ENCODE measurements at regions not wholly inside any gene's neighbourhood (a gene's known extent, or its start where the extent isn't known, plus 50 kb on each side); places are given as distances from the start of the nearest gene placed in this dataset.
"Not testable (repeated sequence)": the region's sequence is repeated elsewhere in the genome, so short reads cannot be mapped to it uniquely, and the experiment has no call there.

GRCh38 chr9:87338088-87338989, 159.3 kb upstream of the DAPK1 start:
- no peak for DNase-seq

GRCh38 chr9:87340391-87340790, 157.3 kb upstream of the DAPK1 start:
- peak; percentile 7 for DNase-seq

GRCh38 chr9:87342743-87343142, 154.9 kb upstream of the DAPK1 start:
- DNase-seq, result no peak

- no peak for DNase-seq
These were observed 153.7 kb upstream of the DAPK1 start for GRCh38 chr9:87343816-87344430.

- DNase-seq, result no peak
These were observed 151.5 kb upstream of the DAPK1 start for GRCh38 chr9:87346061-87346665.

- no peak for DNase-seq
These were observed 146.8 kb upstream of the DAPK1 start for GRCh38 chr9:87350915-87351314.

- no peak for DNase-seq
These were observed 144.4 kb upstream of the DAPK1 start for GRCh38 chr9:87353301-87353700.

GRCh38 chr9:87354147-87354546, 143.5 kb upstream of the DAPK1 start:
- DNase-seq, result no peak

- no peak for DNase-seq
These were observed 140.1 kb upstream of the DAPK1 start for GRCh38 chr9:87357600-87357999.

GRCh38 chr9:87359264-87359663, 138.4 kb upstream of the DAPK1 start:
- no peak for DNase-seq

GRCh38 chr9:87359958-87360601, 137.6 kb upstream of the DAPK1 start:
- DNase-seq, result no peak

GRCh38 chr9:87370049-87370685, 127.5 kb upstream of the DAPK1 start:
- no peak for DNase-seq

GRCh38 chr9:87371795-87372355, 125.8 kb upstream of the DAPK1 start:
- DNase-seq, result no peak

GRCh38 chr9:87372356-87372851, 125.3 kb upstream of the DAPK1 start:
- DNase-seq, result no peak

GRCh38 chr9:87374023-87374919, 123.4 kb upstream of the DAPK1 start:
- DNase-seq, result not testable (repeated sequence)

GRCh38 chr9:87375397-87376073, 122.1 kb upstream of the DAPK1 start:
- DNase-seq, result no peak

- DNase-seq, result no peak
These were observed 119.0 kb upstream of the DAPK1 start for GRCh38 chr9:87378676-87379075.

GRCh38 chr9:87379300-87379699, 118.4 kb upstream of the DAPK1 start:
- no peak for DNase-seq

GRCh38 chr9:87381050-87381711, 116.5 kb upstream of the DAPK1 start:
- DNase-seq, result no peak

GRCh38 chr9:87381746-87382145, 115.9 kb upstream of the DAPK1 start:
- DNase-seq, result no peak

Data from NCI-H1694 treated with DMSO at 0.1 percent for 48 hours (cell line).